ENCODE measurements at regions not wholly inside any gene's neighbourhood (a gene's known extent, or its start where the extent isn't known, plus 50 kb on each side); places are given as distances from the start of the nearest gene placed in this dataset.

GRCh38 chr13:31595563-31595962 is 143.8 kb upstream of the RXFP2 start:
- intact Hi-C loops (cut with micrococcal nuclease; ENCODE audit: unreplicated experiment) = no loop called here
- Histone ChIP-seq H3K9me3 (replicated peaks; ENCODE audit: control insufficient read depth, insufficient read depth, low read length) (no peaks in the 10 kb centered on the region), H3K79me2 (ENCODE audit: control insufficient read depth, insufficient read depth, low read length) (no peaks in the 10 kb centered on the region), H3K4me3 (no peak overlapping the region), H3K4me1 (ENCODE audit: control insufficient read depth, insufficient read depth, low read length) (no peaks in the 10 kb centered on the region), H3K36me3 (ENCODE audit: control insufficient read depth in 2 of 2, insufficient read depth in 2 of 2, low read length in 1 of 2) (no peaks in the 10 kb centered on the region), H4K20me1 (ENCODE audit: control insufficient read depth, insufficient read depth) (no peaks in the 10 kb centered on the region), H2AFZ (ENCODE audit: control insufficient read depth, low read depth, low read length) (no peak overlapping the region), H3K9ac (ENCODE audit: control insufficient read depth, insufficient read depth, low read length) (no peak overlapping the region), H3K4me2 (ENCODE audit: control insufficient read depth, insufficient read depth) (no peak overlapping the region), H3K27ac (ENCODE audit: control insufficient read depth, insufficient read depth) (no peak overlapping the region), H3K27me3 (replicated peaks in 1 of 2; ENCODE audit: control insufficient read depth in 2 of 2, insufficient read depth in 2 of 2, low read length in 1 of 2) (no peaks in the 10 kb centered on the region)
- in situ Hi-C loops (cut with MboI) = no loop called here
- FAIRE-seq (no peak), ATAC-seq (no peak), DNase-seq (ENCODE audit: low read depth, low spot score) (no peak)
- ChIA-PET SMC1A (ENCODE audit: uncharacterized antibody, unreplicated experiment) (interaction anchor here (1.3 kb wide), 1 partner anchor 9 kb away, joined by 4 read pairs; no protein-coding TSS in a partner anchor), RAD21 (ENCODE audit: unreplicated experiment) (no interaction called here), POLR2A (no interaction called here), CTCF (no interaction called here)
- WGBS (ENCODE audit: insufficient coverage, insufficient replicate concordance, low lambda C conversion rate, missing lambda C conversion rate) = 48% methylated on average over 2 of the region's 2 CpGs
- no TSS peak for BruUV-seq (replicated peaks)
- no peak for TF ChIP-seq USF2 (IDR thresholded peaks at IDR 0.05; ENCODE audit: borderline replicate concordance, low read depth, low read length)
- TF ChIP-seq GATAD2B (conservative IDR thresholded peaks at IDR 0.05; ENCODE audit: low read depth) = no peak
- no peak for TF ChIP-seq MAX (IDR thresholded peaks at IDR 0.05; ENCODE audit: low read depth, low read length)
- TF ChIP-seq SMAD5 (IDR thresholded peaks at IDR 0.05; ENCODE audit: low read depth) = no peak
- TF ChIP-seq ZNF217 (IDR thresholded peaks at IDR 0.05) = no peak
- TF ChIP-seq EED (IDR thresholded peaks at IDR 0.05; ENCODE audit: low read depth) = no peak
- no peak for TF ChIP-seq DPF2 (IDR thresholded peaks at IDR 0.05)
- no peak for TF ChIP-seq TARDBP (IDR thresholded peaks at IDR 0.05; ENCODE audit: borderline replicate concordance)
- TF ChIP-seq BCLAF1 (IDR thresholded peaks at IDR 0.05) = no peak
- TF ChIP-seq NFXL1 (IDR thresholded peaks at IDR 0.05; ENCODE audit: borderline replicate concordance) = no peak
- TF ChIP-seq ZNF622 (IDR thresholded peaks at IDR 0.05) = no peak
- TF ChIP-seq SUZ12 (IDR thresholded peaks at IDR 0.05; ENCODE audit: unreplicated experiment) = no peak
- no peak for TF ChIP-seq NFYA (IDR thresholded peaks at IDR 0.05; ENCODE audit: borderline replicate concordance, low read depth, low read length)

Measured in GM12878 (cell line).